ENCODE measurements at regions not wholly inside any gene's neighbourhood (a gene's known extent, or its start where the extent isn't known, plus 50 kb on each side); places are given as distances from the start of the nearest gene placed in this dataset.

DNA sequence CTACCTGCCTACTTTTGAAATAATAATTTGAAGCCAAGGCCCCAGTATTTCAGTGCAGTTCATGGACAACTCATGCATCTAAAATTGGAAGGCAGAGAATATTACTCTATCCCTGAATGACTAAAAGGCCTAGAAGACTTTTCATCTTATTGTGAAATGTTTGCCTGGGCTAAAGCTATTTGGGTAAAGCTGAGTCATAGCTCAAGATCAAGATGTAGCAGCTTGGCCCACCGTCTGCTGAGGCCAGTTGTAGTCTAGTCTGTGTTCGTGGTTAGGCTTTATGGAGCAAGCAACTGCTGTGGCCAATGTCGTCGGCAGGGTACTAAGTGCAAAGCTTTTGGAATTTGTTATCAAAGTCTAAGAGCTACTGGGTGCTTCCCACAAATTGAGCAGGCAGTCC lies 929.1 kb downstream of the RAB28 start:
- ATAC-seq (no peak), DNase-seq (peak; percentile 28)
- no peak for TF ChIP-seq EZH2phosphoT487 (IDR thresholded peaks at IDR 0.05; ENCODE audit: borderline replicate concordance, low read length)
- TF ChIP-seq, protein P1, sequence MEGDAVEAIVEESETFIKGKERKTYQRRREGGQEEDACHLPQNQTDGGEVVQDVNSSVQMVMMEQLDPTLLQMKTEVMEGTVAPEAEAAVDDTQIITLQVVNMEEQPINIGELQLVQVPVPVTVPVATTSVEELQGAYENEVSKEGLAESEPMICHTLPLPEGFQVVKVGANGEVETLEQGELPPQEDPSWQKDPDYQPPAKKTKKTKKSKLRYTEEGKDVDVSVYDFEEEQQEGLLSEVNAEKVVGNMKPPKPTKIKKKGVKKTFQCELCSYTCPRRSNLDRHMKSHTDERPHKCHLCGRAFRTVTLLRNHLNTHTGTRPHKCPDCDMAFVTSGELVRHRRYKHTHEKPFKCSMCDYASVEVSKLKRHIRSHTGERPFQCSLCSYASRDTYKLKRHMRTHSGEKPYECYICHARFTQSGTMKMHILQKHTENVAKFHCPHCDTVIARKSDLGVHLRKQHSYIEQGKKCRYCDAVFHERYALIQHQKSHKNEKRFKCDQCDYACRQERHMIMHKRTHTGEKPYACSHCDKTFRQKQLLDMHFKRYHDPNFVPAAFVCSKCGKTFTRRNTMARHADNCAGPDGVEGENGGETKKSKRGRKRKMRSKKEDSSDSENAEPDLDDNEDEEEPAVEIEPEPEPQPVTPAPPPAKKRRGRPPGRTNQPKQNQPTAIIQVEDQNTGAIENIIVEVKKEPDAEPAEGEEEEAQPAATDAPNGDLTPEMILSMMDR (conservative IDR thresholded peaks at IDR 0.05; ENCODE audit: low read depth, low read length), result no peak
- TF ChIP-seq EZH2 (IDR thresholded peaks at IDR 0.05; ENCODE audit: low read length, unreplicated experiment), result no peak
- no peak overlapping the region for H3K4me2 ChIP-seq (ENCODE audit: low read length)
- no TSS peak for BruUV-seq (replicated peaks)
- H3K9me3 ChIP-seq (ENCODE audit: low read length), result no peaks in the 10 kb centered on the region
- H3K4me3 ChIP-seq (ENCODE audit: low read length), result no peak overlapping the region
- H3K36me3 ChIP-seq (ENCODE audit: low read depth, low read length), result no peaks in the 10 kb centered on the region
- intact Hi-C loops (cut with micrococcal nuclease), result no loop called here
- CTCF ChIA-PET, result no interaction called here
- H3K27ac ChIP-seq (ENCODE audit: low read length), result no peak overlapping the region
- no peaks in the 10 kb centered on the region for H3K27me3 ChIP-seq (ENCODE audit: low read length)
- no peaks in the 10 kb centered on the region for H3K9me2 ChIP-seq (replicated peaks; ENCODE audit: low read length)
- H2AFZ ChIP-seq (ENCODE audit: low read length), result no peak overlapping the region
- no peak overlapping the region for H3K9ac ChIP-seq (ENCODE audit: low read length)
- H4K20me1 ChIP-seq (ENCODE audit: low read length), result no peaks in the 10 kb centered on the region
- H3F3A ChIP-seq (ENCODE audit: low read length, unreplicated experiment), result no peaks in the 10 kb centered on the region
- no peaks in the 10 kb centered on the region for H3K4me1 ChIP-seq (ENCODE audit: insufficient read depth, low read length)
- POLR2A ChIA-PET (ENCODE audit: unreplicated experiment), result no interaction called here
- H3K79me2 ChIP-seq (ENCODE audit: low read length), result no peaks in the 10 kb centered on the region

DNA sequence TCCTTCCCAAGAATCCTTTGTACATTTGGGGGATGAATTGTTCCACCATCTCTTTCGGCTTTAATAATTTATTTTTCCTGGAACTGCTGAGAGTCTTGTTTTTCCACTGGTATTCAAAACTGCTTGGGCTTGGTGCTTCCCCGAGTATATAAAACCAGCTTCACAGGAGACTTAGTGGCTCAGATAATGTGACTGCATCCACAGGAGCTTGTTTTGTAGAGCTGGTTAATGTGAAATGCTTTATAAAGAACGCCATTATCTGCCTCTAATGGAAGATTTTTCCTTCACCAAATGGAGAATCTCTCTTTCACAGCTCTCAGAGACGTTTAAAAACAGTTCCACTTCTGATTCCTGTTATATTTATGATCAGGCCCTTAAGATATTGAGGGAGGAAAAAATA lies 935.5 kb downstream of the RAB28 start:
- DNase-seq (no peak), ATAC-seq (no peak)
- Histone ChIP-seq H3K4me1 (ENCODE audit: insufficient read depth, low read length) (no peaks in the 10 kb centered on the region), H3K9me2 (replicated peaks; ENCODE audit: low read length) (no peaks in the 10 kb centered on the region), H3K4me2 (ENCODE audit: low read length) (no peak overlapping the region), H2AFZ (ENCODE audit: low read length) (no peak overlapping the region), H3K27ac (ENCODE audit: low read length) (no peak overlapping the region), H3F3A (ENCODE audit: low read length, unreplicated experiment) (no peaks in the 10 kb centered on the region), H3K9ac (ENCODE audit: low read length) (no peak overlapping the region), H3K79me2 (ENCODE audit: low read length) (no peaks in the 10 kb centered on the region), H3K4me3 (ENCODE audit: low read length) (no peak overlapping the region), H4K20me1 (ENCODE audit: low read length) (no peaks in the 10 kb centered on the region), H3K9me3 (ENCODE audit: low read length) (no peaks in the 10 kb centered on the region), H3K36me3 (ENCODE audit: low read depth, low read length) (no peaks in the 10 kb centered on the region), H3K27me3 (ENCODE audit: low read length) (no peaks in the 10 kb centered on the region)
- POLR2A ChIA-PET (ENCODE audit: unreplicated experiment), result no interaction called here
- TF ChIP-seq, protein P1 (conservative IDR thresholded peaks at IDR 0.05; ENCODE audit: low read depth, low read length), result no peak
- no peak for TF ChIP-seq EZH2phosphoT487 (IDR thresholded peaks at IDR 0.05; ENCODE audit: borderline replicate concordance, low read length)
- no peak for TF ChIP-seq EZH2 (IDR thresholded peaks at IDR 0.05; ENCODE audit: low read length, unreplicated experiment)
- no TSS peak for BruUV-seq (replicated peaks)
- intact Hi-C loops (cut with micrococcal nuclease), result no loop called here
- CTCF ChIA-PET, result no interaction called here

DNA sequence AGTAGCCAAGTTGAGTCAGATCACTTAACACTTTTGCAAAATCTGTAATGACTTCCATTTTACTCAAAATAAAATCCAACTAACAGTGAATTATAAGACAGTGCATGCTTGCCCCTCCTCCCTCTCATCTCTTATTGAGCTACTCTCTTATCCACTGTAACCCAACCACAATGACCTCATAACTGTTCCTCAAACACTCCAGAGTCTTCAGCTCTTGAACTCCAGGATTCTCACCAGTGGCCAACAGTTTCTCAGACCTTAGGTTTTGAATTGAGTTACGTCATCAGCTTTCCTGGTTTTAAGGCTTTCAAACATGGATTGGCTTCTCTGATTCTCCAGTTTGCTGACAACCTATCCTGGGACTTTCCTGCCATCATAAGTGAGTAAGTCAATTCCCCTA lies 938.3 kb downstream of the RAB28 start:
- Histone ChIP-seq H3K9me3 (ENCODE audit: low read length) (no peaks in the 10 kb centered on the region), H3F3A (ENCODE audit: low read length, unreplicated experiment) (no peaks in the 10 kb centered on the region), H2AFZ (ENCODE audit: low read length) (no peak overlapping the region), H3K27ac (ENCODE audit: low read length) (no peak overlapping the region), H3K27me3 (ENCODE audit: low read length) (no peaks in the 10 kb centered on the region), H3K9ac (ENCODE audit: low read length) (no peak overlapping the region), H3K4me2 (ENCODE audit: low read length) (no peak overlapping the region), H3K4me1 (ENCODE audit: insufficient read depth, low read length) (no peaks in the 10 kb centered on the region), H4K20me1 (ENCODE audit: low read length) (no peaks in the 10 kb centered on the region), H3K36me3 (ENCODE audit: low read depth, low read length) (no peaks in the 10 kb centered on the region), H3K4me3 (ENCODE audit: low read length) (no peak overlapping the region), H3K9me2 (replicated peaks; ENCODE audit: low read length) (no peaks in the 10 kb centered on the region), H3K79me2 (ENCODE audit: low read length) (no peaks in the 10 kb centered on the region)
- CTCF ChIA-PET, result no interaction called here
- no peak for DNase-seq
- no peak for ATAC-seq
- intact Hi-C loops (cut with micrococcal nuclease), result no loop called here
- POLR2A ChIA-PET (ENCODE audit: unreplicated experiment), result no interaction called here
- no TSS peak for BruUV-seq (replicated peaks)
- no peak for TF ChIP-seq EZH2 (IDR thresholded peaks at IDR 0.05; ENCODE audit: low read length, unreplicated experiment)
- TF ChIP-seq, protein P1 (conservative IDR thresholded peaks at IDR 0.05; ENCODE audit: low read depth, low read length), result no peak
- TF ChIP-seq EZH2phosphoT487 (IDR thresholded peaks at IDR 0.05; ENCODE audit: borderline replicate concordance, low read length), result no peak

Data from PC-3 (cell line).